ENCODE measurements at regions not wholly inside any gene's neighbourhood (a gene's known extent, or its start where the extent isn't known, plus 50 kb on each side); places are given as distances from the start of the nearest gene placed in this dataset.

GRCh38 chr7:136601772-136602171 lies 266.7 kb upstream of the CHRM2 start:
- H3K9ac ChIP-seq (ENCODE audit: low read depth, low read length): no peak overlapping the region
- no peak overlapping the region for H3K4me3 ChIP-seq (ENCODE audit: low read length)
- H3K9me3 ChIP-seq (replicated peaks; ENCODE audit: low read length): no peaks in the 10 kb centered on the region
- H3K4me1 ChIP-seq (ENCODE audit: control insufficient read depth, insufficient read depth, low read length): no peaks in the 10 kb centered on the region
- H3K36me3 ChIP-seq (ENCODE audit: insufficient read depth, low read length): no peaks in the 10 kb centered on the region
- H3K27me3 ChIP-seq (ENCODE audit: control insufficient read depth, insufficient read depth, low read length): no peaks in the 10 kb centered on the region
- H3K4me2 ChIP-seq (ENCODE audit: low read length): no peak overlapping the region

DNA sequence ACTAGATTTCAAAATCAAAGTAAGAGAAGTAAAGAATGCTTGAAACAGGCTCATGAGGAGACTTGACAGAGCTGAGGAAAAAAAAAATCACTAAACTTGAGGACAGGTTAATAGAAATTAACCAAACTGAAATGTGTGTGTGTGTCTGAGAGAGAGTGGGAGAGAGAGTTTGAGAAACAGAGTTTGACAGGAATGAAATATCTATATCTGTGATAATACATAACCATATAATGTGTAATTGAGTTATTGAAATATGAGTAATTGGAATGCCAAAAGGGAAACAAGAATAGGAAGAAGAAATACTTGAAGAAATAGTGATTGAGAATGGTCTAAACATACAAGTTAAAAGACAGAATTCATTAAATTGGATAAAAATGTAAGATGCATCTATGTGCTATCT lies 268.0 kb upstream of the CHRM2 start:
- H3K4me2 ChIP-seq (ENCODE audit: low read length): no peak overlapping the region
- H3K36me3 ChIP-seq (ENCODE audit: insufficient read depth, low read length): no peaks in the 10 kb centered on the region
- no peaks in the 10 kb centered on the region for H3K27me3 ChIP-seq (ENCODE audit: control insufficient read depth, insufficient read depth, low read length)
- no peaks in the 10 kb centered on the region for H3K4me1 ChIP-seq (ENCODE audit: control insufficient read depth, insufficient read depth, low read length)
- H3K9ac ChIP-seq (ENCODE audit: low read depth, low read length): no peak overlapping the region
- no peaks in the 10 kb centered on the region for H3K9me3 ChIP-seq (replicated peaks; ENCODE audit: low read length)
- H3K4me3 ChIP-seq (ENCODE audit: low read length): no peak overlapping the region

DNA sequence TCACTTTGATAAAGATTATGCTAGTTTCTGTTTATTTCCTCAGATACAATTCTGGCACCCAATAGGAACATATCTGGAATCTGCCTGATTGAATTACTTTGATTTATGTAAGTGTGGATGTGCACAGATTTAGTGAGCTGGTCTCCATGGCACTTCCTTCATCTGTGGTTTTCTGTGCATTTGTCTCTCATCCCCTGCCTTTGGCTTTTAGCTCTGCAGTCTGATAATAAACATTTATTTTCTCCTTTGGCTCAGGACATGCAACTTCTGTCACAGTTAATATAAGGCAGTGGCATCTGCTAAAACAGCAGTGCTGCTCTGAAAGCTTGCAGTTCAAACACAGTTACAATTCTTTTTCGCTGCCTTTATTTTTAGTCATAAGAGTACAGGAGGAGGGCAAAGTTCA lies 273.7 kb upstream of the CHRM2 start:
- no peak overlapping the region for H3K9ac ChIP-seq (ENCODE audit: low read depth, low read length)
- no peak overlapping the region for H3K4me2 ChIP-seq (ENCODE audit: low read length)
- no peaks in the 10 kb centered on the region for H3K27me3 ChIP-seq (ENCODE audit: control insufficient read depth, insufficient read depth, low read length)
- no peaks in the 10 kb centered on the region for H3K36me3 ChIP-seq (ENCODE audit: insufficient read depth, low read length)
- no peaks in the 10 kb centered on the region for H3K9me3 ChIP-seq (replicated peaks; ENCODE audit: low read length)
- H3K4me1 ChIP-seq (ENCODE audit: control insufficient read depth, insufficient read depth, low read length): no peaks in the 10 kb centered on the region
- H3K4me3 ChIP-seq (ENCODE audit: low read length): no peak overlapping the region

DNA sequence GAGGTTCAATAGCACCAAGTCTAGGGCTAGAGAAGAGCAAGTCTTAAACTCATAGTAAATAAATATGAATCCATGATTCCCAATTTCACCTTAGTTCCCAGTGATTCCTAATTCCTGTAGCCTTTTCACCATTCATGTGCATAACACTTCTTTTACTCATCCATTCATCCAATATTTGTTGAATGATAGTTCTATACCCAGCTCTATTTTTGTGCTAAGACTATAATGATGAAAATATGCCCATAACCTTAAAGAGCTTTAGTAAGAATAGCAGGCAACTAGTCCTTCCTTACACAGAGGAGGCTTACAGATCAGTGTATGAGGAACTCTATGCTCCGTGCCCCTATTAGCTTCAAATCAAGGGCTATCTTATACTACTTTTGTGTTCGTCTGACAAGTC lies 280.2 kb upstream of the CHRM2 start:
- H3K36me3 ChIP-seq (ENCODE audit: insufficient read depth, low read length): no peaks in the 10 kb centered on the region
- no peaks in the 10 kb centered on the region for H3K4me1 ChIP-seq (ENCODE audit: control insufficient read depth, insufficient read depth, low read length)
- H3K4me3 ChIP-seq (ENCODE audit: low read length): no peak overlapping the region
- no peaks in the 10 kb centered on the region for H3K27me3 ChIP-seq (ENCODE audit: control insufficient read depth, insufficient read depth, low read length)
- peaks cover 7% of the 10 kb centered on the region for H3K9me3 ChIP-seq (replicated peaks; ENCODE audit: low read length)
- no peak overlapping the region for H3K4me2 ChIP-seq (ENCODE audit: low read length)
- no peak overlapping the region for H3K9ac ChIP-seq (ENCODE audit: low read depth, low read length)

GRCh38 chr7:136585954-136586670 lies 282.3 kb upstream of the CHRM2 start:
- no peak overlapping the region for H3K9ac ChIP-seq (ENCODE audit: low read depth, low read length)
- H3K36me3 ChIP-seq (ENCODE audit: insufficient read depth, low read length): no peaks in the 10 kb centered on the region
- H3K27me3 ChIP-seq (ENCODE audit: control insufficient read depth, insufficient read depth, low read length): no peaks in the 10 kb centered on the region
- peaks cover 7% of the 10 kb centered on the region for H3K9me3 ChIP-seq (replicated peaks; ENCODE audit: low read length)
- H3K4me2 ChIP-seq (ENCODE audit: low read length): no peak overlapping the region
- H3K4me1 ChIP-seq (ENCODE audit: control insufficient read depth, insufficient read depth, low read length): no peaks in the 10 kb centered on the region
- H3K4me3 ChIP-seq (ENCODE audit: low read length): no peak overlapping the region

DNA sequence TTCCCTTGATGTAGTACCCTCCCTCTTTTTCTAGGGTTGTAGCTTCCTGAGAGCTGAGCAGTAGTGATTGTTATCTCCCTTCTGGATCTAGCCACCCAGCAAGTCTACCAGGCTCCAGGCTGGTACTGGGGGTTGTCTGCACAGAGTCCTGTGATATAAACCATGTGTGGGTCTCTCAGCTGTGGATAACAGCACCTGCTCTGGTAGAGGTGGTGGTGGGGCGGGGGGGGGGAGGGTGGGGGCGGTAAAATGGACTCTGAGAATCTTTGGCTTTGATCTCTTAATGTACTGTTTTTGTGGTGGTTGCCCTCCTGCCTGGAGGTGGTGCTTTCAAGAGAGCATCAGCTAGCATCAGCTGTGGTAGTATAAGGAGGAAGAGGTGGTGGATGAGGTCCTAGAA lies 302.0 kb upstream of the CHRM2 start:
- Histone ChIP-seq H3K36me3 (ENCODE audit: insufficient read depth, low read length) (no peaks in the 10 kb centered on the region), H3K4me3 (ENCODE audit: low read length) (no peak overlapping the region), H3K4me1 (ENCODE audit: control insufficient read depth, insufficient read depth, low read length) (no peaks in the 10 kb centered on the region), H3K9ac (ENCODE audit: low read depth, low read length) (no peak overlapping the region), H3K9me3 (replicated peaks; ENCODE audit: low read length) (no peaks in the 10 kb centered on the region), H3K27me3 (ENCODE audit: control insufficient read depth, insufficient read depth, low read length) (no peaks in the 10 kb centered on the region), H3K4me2 (ENCODE audit: low read length) (no peak overlapping the region)

DNA sequence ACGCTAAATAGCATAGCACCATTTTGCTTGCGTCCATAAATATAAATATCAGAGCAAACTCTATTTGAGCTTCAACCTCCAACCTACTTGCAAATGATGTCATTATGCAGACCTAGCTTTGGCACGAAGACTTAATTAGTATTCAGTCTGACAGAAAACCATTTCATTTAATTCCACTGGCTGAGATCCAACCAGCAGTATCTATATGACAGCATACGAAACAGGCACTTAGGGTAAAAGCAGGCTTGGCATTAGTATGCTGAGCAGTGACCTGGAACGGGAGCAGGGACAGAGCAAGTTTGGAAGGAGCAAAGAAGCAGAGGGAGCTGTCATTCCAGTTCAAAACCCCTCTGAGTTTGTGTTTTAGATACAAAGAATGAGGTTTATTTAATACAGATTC lies 312.5 kb upstream of the CHRM2 start:
- Histone ChIP-seq H3K36me3 (ENCODE audit: insufficient read depth, low read length) (no peaks in the 10 kb centered on the region), H3K9me3 (replicated peaks; ENCODE audit: low read length) (no peaks in the 10 kb centered on the region), H3K27me3 (ENCODE audit: control insufficient read depth, insufficient read depth, low read length) (no peaks in the 10 kb centered on the region), H3K4me3 (ENCODE audit: low read length) (no peak overlapping the region), H3K4me1 (ENCODE audit: control insufficient read depth, insufficient read depth, low read length) (no peaks in the 10 kb centered on the region), H3K9ac (ENCODE audit: low read depth, low read length) (no peak overlapping the region), H3K4me2 (ENCODE audit: low read length) (no peak overlapping the region)

DNA sequence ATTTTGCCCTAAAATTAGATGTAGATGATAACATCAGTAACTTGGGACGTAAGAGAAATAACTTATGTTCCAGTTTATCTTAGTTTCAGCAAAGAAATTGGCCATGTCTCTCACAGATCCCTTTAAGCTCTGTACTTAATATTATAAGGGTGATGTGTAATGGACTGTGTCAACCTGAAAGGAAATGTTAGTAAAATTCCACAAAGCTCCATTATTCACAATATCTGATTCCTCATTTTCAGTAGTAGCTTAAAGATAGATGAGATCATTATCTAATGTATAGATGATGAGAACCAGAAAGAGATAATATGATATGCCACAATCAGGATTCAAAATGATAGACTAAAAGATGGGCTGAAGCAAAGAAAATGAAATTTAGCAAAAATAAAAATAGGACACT lies 316.8 kb upstream of the CHRM2 start:
- Histone ChIP-seq H3K27me3 (ENCODE audit: control insufficient read depth, insufficient read depth, low read length) (no peaks in the 10 kb centered on the region), H3K4me2 (ENCODE audit: low read length) (no peak overlapping the region), H3K36me3 (ENCODE audit: insufficient read depth, low read length) (no peaks in the 10 kb centered on the region), H3K4me1 (ENCODE audit: control insufficient read depth, insufficient read depth, low read length) (no peaks in the 10 kb centered on the region), H3K9ac (ENCODE audit: low read depth, low read length) (no peak overlapping the region), H3K4me3 (ENCODE audit: low read length) (no peak overlapping the region), H3K9me3 (replicated peaks; ENCODE audit: low read length) (no peaks in the 10 kb centered on the region)

GRCh38 chr7:136549756-136550155 lies 318.7 kb upstream of the CHRM2 start:
- Histone ChIP-seq H3K9ac (ENCODE audit: low read depth, low read length) (no peak overlapping the region), H3K27me3 (ENCODE audit: control insufficient read depth, insufficient read depth, low read length) (no peaks in the 10 kb centered on the region), H3K9me3 (replicated peaks; ENCODE audit: low read length) (no peaks in the 10 kb centered on the region), H3K4me2 (ENCODE audit: low read length) (no peak overlapping the region), H3K4me1 (ENCODE audit: control insufficient read depth, insufficient read depth, low read length) (no peaks in the 10 kb centered on the region), H3K36me3 (ENCODE audit: insufficient read depth, low read length) (no peaks in the 10 kb centered on the region), H3K4me3 (ENCODE audit: low read length) (no peak overlapping the region)

DNA sequence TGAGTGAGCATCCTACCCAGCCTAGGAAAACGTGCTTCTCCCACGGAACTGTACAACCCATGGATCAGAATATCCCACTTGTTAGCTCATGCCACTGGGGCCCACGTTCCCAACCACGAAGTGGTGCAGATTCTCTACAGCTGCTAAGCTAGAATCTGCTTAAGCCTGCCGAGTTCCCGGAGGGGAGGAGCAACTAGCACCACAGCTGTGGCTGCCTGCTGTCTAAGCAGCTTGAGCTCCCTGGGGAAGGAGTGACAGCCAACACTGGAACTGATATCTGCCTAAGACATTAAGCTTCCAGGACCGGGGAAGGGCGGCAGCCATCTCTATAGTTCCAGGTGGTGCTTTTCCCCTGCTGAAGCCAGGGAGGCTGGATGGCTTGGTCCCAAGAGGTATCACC lies 334.7 kb upstream of the CHRM2 start:
- Histone ChIP-seq H3K4me1 (ENCODE audit: control insufficient read depth, insufficient read depth, low read length) (no peaks in the 10 kb centered on the region), H3K4me2 (ENCODE audit: low read length) (no peak overlapping the region), H3K4me3 (ENCODE audit: low read length) (no peak overlapping the region), H3K27me3 (ENCODE audit: control insufficient read depth, insufficient read depth, low read length) (no peaks in the 10 kb centered on the region), H3K36me3 (ENCODE audit: insufficient read depth, low read length) (no peaks in the 10 kb centered on the region), H3K9me3 (replicated peaks; ENCODE audit: low read length) (no peaks in the 10 kb centered on the region), H3K9ac (ENCODE audit: low read depth, low read length) (no peak overlapping the region)

GRCh38 chr7:136530831-136531230 lies 337.6 kb upstream of the CHRM2 start:
- H3K4me3 ChIP-seq (ENCODE audit: low read length): no peak overlapping the region
- no peak overlapping the region for H3K9ac ChIP-seq (ENCODE audit: low read depth, low read length)
- no peaks in the 10 kb centered on the region for H3K27me3 ChIP-seq (ENCODE audit: control insufficient read depth, insufficient read depth, low read length)
- no peak overlapping the region for H3K4me2 ChIP-seq (ENCODE audit: low read length)
- H3K9me3 ChIP-seq (replicated peaks; ENCODE audit: low read length): no peaks in the 10 kb centered on the region
- H3K4me1 ChIP-seq (ENCODE audit: control insufficient read depth, insufficient read depth, low read length): no peaks in the 10 kb centered on the region
- H3K36me3 ChIP-seq (ENCODE audit: insufficient read depth, low read length): no peaks in the 10 kb centered on the region

- no peak overlapping the region for H3K9ac ChIP-seq (ENCODE audit: low read depth, low read length)
- H3K36me3 ChIP-seq (ENCODE audit: insufficient read depth, low read length): no peaks in the 10 kb centered on the region
- no peaks in the 10 kb centered on the region for H3K9me3 ChIP-seq (replicated peaks; ENCODE audit: low read length)
- H3K4me1 ChIP-seq (ENCODE audit: control insufficient read depth, insufficient read depth, low read length): no peaks in the 10 kb centered on the region
- no peak overlapping the region for H3K4me3 ChIP-seq (ENCODE audit: low read length)
- no peak overlapping the region for H3K4me2 ChIP-seq (ENCODE audit: low read length)
- H3K27me3 ChIP-seq (ENCODE audit: control insufficient read depth, insufficient read depth, low read length): no peaks in the 10 kb centered on the region
Measured at GRCh38 chr7:136528329-136528728, 340.1 kb upstream of the CHRM2 start.

Data from skeletal muscle satellite cell (primary cell).